ENCODE measurements at regions not wholly inside any gene's neighbourhood (a gene's known extent, or its start where the extent isn't known, plus 50 kb on each side); places are given as distances from the start of the nearest gene placed in this dataset.
"Not testable (repeated sequence)": the region's sequence is repeated elsewhere in the genome, so short reads cannot be mapped to it uniquely, and the experiment has no call there.

GRCh38 chr5:145531038-145531734 is 304.0 kb downstream of the PRELID2 start:
- in situ Hi-C loops (cut with HindIII; ENCODE audit: low pct_ligation_motif_present, low pct_unique_long_range_greater_than_20kb, low sequenced_read_pairs): no loop called here
- peak; percentile 75 for DNase-seq

DNA sequence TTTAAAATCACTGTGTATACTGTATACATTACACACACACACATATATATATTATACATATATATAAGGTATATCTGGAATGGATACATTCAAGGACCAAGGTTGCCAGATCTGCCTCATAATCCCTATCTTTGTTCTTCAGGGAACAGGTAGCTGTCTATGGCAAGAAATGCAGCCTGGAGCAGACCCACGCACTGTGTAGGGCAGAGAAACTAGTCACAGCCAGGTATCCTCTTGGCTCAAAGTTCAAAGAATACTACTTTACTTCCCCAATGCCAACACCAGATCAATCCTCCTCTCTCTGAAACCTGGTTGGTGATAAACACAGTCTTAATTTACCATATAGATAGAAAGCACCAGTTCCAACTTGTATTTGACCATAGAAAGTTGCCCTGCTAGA is 313.6 kb downstream of the PRELID2 start:
- DNase-seq: no peak
- in situ Hi-C loops (cut with HindIII; ENCODE audit: low pct_ligation_motif_present, low pct_unique_long_range_greater_than_20kb, low sequenced_read_pairs): no loop called here

DNA sequence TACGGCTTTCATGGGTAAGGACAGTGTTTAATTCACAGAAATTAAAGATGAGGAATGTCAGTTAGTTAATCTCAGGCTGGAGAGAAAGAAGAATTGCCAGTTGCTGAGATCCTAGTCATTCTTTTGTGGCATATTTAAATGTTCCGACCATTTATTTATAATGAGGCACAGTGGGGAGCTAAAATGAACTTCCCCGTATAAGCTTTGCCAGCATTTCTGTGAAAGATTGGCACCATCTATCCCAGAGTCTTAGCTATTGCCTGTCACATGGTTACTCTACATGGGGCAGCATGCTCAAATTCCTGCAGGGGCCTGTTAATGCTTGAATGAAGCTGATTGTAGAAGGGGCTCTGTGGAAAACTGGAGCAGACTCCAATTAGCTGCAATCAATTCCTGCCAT is 314.1 kb downstream of the PRELID2 start:
- no peak for DNase-seq
- in situ Hi-C loops (cut with HindIII; ENCODE audit: low pct_ligation_motif_present, low pct_unique_long_range_greater_than_20kb, low sequenced_read_pairs): no loop called here

- in situ Hi-C loops (cut with HindIII; ENCODE audit: low pct_ligation_motif_present, low pct_unique_long_range_greater_than_20kb, low sequenced_read_pairs): no loop called here
- DNase-seq: no peak
Observed at GRCh38 chr5:145520335-145520734, 314.8 kb downstream of the PRELID2 start.

DNA sequence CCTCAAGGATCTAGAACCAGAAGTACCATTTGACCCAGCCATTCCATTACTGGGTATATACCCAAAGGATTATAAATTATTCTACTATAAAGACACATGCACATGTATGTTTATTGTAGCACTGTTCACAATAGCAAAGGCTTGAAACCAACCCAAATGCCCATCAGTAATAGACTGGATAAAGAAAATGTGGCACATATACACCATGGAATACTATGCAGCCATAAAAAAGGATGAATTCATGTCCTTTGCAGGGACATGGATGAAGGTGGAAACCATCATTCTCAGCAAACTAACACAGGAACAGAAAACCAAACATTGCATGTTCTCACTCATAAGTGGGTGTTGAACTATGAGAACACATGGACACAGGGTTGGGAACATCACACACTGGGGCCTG is 317.6 kb downstream of the PRELID2 start:
- in situ Hi-C loops (cut with HindIII; ENCODE audit: low pct_ligation_motif_present, low pct_unique_long_range_greater_than_20kb, low sequenced_read_pairs); DNase-seq: not testable (repeated sequence)

- in situ Hi-C loops (cut with HindIII; ENCODE audit: low pct_ligation_motif_present, low pct_unique_long_range_greater_than_20kb, low sequenced_read_pairs): no loop called here
- no peak for DNase-seq
Observed at GRCh38 chr5:145511351-145511750, 323.8 kb downstream of the PRELID2 start.

DNA sequence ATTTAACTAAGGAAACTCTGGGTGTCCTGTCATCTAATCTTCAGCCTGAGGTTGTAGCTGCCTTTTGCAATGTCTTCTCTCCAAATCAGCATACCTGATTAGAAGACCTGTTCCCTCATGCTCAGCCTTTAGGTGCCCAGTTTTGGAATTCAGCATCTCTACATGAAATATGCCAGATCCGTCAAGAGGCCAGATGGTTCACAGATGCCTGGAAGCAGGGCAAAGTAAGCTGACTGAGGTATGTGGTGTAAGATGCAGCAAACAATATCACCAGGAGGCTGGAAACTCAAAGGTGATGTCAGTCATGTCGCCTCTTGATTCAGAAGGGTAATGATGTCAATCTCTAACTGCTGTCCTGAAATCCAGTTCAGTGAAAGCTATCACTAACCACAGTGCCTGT is 324.4 kb downstream of the PRELID2 start:
- in situ Hi-C loops (cut with HindIII; ENCODE audit: low pct_ligation_motif_present, low pct_unique_long_range_greater_than_20kb, low sequenced_read_pairs): no loop called here
- no peak for DNase-seq

DNA sequence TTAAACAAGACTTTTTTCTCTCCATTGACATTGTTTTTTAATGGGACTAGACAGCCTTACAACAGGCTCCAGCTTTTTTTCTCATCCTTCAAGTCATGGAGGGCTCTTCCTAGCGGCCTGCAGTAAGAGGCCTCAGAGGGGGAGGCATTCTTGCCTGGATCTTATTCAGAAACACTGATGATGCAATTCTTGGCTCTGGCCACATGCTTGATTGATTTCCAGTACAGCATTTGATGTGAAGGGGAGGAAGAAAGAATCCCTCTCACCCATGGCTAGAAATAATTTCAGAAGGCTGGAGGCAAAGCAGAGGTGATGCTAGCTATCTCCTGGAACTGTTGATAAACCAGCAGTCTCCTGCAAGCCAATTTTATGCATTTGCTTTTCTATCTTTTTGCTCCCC is 324.8 kb downstream of the PRELID2 start:
- in situ Hi-C loops (cut with HindIII; ENCODE audit: low pct_ligation_motif_present, low pct_unique_long_range_greater_than_20kb, low sequenced_read_pairs): no loop called here
- no peak for DNase-seq

DNA sequence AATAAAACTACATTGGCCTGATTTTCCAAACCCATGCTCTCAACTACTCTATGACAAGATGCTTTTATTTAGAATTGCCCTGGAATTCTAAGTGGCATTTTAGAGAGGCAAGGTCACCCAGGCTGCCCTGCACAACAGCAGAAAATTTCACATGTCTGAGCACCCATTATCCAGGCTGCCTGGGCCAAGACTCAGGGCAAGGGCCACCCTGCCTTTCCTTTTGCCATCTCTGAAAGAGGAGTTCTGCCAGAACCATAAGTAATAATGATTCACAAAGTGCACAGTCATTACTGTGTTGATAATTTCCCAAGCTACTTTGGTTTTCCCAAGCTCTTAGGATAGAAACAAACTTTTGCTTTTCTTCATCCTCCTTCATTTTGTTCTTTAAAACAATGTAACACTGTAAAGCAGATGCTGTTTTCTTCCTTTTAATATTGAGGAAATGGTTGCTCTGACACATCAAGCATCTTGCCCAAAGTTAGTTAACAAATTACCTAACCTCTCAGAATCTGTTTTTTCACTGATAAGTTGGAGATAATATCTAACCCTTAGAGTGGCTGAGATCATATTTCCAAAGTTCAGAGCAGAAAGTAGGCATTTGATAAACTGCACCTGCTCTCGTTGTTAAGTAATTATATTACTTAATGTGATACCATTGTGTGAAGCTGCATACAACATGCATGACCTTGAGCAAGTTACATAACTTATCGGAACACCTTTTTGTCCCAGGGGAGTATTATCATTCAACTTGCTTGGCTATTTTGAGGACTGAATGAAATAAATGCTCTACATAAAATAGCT is 325.6 kb downstream of the PRELID2 start:
- DNase-seq: no peak
- in situ Hi-C loops (cut with HindIII; ENCODE audit: low pct_ligation_motif_present, low pct_unique_long_range_greater_than_20kb, low sequenced_read_pairs): no loop called here

- DNase-seq: no peak
- in situ Hi-C loops (cut with HindIII; ENCODE audit: low pct_ligation_motif_present, low pct_unique_long_range_greater_than_20kb, low sequenced_read_pairs): no loop called here
Observed at GRCh38 chr5:145506185-145506850, 328.8 kb downstream of the PRELID2 start.

DNA sequence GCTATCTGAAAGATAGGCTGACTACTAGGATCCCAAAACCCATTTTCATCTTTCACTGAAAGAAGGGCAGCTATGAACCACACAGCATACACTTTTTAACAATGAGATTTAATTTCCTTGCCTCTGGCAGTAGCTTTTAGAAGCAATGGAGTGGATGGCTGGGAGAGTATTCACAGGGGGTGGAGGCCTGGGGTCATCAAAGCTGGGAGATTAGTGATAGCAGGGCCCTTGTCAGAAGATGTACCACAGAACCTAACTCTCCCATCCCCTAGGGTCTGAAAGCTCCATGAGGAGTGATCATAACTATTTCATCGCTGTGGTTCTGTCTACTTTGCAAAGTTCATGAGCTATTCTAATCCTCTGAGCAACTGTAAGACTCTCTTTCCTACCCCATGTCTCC is 332.2 kb downstream of the PRELID2 start:
- DNase-seq: no peak
- in situ Hi-C loops (cut with HindIII; ENCODE audit: low pct_ligation_motif_present, low pct_unique_long_range_greater_than_20kb, low sequenced_read_pairs): no loop called here

GRCh38 chr5:145500710-145501109 is 334.4 kb downstream of the PRELID2 start:
- in situ Hi-C loops (cut with HindIII; ENCODE audit: low pct_ligation_motif_present, low pct_unique_long_range_greater_than_20kb, low sequenced_read_pairs): no loop called here
- no peak for DNase-seq

DNA sequence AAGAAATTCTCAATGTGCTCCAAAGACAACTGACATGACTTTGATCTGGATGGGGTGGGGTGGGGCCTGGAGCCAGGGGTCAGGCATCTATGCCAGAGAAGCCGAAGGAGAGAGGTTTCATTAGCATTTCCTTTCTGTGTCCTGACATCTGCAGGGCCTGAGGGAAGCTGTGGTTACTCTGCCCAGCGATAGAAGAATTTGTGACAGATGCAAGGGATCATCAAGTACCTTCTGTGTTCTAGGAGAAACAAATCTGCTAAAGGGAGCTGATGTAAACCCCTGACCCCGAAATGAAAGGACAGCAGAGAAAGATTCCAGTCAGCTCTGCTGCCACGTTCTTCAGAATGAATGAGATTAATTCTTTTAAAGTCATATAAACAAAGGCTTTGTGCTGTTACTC is 335.7 kb downstream of the PRELID2 start:
- no peak for DNase-seq
- in situ Hi-C loops (cut with HindIII; ENCODE audit: low pct_ligation_motif_present, low pct_unique_long_range_greater_than_20kb, low sequenced_read_pairs): no loop called here

DNA sequence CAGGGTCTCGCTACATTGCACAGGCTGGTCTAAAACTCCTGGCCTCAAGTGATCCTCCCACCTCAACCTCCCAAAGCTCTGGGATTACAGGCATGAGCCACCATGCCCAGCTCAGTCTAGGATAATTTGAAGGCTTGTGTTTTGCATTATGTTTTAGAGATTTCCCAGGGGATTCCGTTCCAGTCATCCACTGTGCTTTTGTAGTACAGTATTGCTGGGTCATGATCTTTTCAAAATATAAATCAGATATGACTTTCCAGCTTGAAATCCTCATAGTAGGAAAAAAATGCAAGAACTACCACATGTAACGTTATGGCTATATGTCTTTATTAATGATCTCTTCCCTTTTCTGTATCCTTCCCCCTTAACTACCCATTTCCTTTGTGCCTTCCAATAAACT is 338.1 kb downstream of the PRELID2 start:
- in situ Hi-C loops (cut with HindIII; ENCODE audit: low pct_ligation_motif_present, low pct_unique_long_range_greater_than_20kb, low sequenced_read_pairs): no loop called here
- no peak for DNase-seq

DNA sequence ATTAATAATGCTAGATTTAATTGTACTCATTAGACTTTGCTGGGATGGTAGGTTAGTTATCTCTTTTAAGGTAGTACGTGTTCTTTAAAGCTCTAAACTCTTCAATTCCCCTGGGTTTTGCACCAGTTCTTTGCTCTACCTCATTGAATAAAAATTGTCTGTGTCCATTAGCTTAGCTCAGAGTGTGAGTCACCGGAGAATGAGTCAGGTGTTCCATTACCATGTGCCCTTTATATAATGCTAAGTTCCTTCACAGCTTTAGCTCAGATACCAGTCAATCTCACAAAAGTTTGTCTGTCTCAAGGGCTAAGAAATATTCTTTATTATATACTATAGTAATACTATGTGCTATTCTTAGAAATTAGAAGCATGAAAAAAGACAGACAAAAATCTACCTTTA is 339.4 kb downstream of the PRELID2 start:
- peak; percentile 74 for DNase-seq

DNA sequence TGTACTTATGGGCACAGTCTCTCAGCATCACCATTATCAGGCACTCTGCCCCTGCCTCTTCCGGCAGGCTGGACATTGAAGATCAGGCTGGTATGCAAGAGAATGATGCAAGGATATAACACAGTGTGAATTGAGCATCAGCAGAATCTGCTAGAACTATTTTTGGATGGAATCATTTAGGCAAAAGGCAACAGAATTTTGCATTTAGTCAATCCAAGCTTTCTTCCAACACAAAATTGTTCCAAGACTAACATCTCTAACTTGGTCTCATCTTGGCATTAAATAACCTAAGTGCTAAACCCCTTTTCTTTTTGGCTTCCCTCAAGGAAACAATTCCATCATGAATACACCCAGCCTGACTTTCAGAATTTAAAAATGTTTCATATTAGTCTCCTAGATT is 339.9 kb downstream of the PRELID2 start:
- in situ Hi-C loops (cut with HindIII; ENCODE audit: low pct_ligation_motif_present, low pct_unique_long_range_greater_than_20kb, low sequenced_read_pairs): no loop called here
- DNase-seq: no peak

More for the DNA sequence above, 339.4 kb downstream of the PRELID2 start:
- in situ Hi-C loops (cut with HindIII; ENCODE audit: low pct_ligation_motif_present, low pct_unique_long_range_greater_than_20kb, low sequenced_read_pairs): no loop called here

DNA sequence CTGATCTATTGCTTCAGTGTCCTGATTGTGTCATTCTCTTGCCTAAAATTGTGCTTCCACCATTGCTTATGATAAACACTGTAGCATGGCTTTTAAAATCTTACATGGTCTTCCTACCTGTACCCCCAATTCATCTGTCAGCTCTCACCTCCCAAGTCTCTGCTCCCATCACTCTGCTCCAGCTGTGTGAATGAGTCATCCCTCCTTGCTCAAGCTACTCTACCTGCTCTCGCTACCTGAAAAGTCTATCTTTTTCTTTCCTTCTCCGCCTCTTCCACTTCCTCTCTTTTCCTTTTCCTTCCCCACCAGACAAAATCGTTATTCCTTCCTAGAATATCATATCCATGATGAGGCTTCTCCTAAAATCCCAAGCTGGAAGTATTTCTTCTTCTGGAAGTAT is 341.7 kb downstream of the PRELID2 start:
- in situ Hi-C loops (cut with HindIII; ENCODE audit: low pct_ligation_motif_present, low pct_unique_long_range_greater_than_20kb, low sequenced_read_pairs): no loop called here
- no peak for DNase-seq

GRCh38 chr5:145489516-145489915 is 345.6 kb downstream of the PRELID2 start:
- DNase-seq: no peak
- in situ Hi-C loops (cut with HindIII; ENCODE audit: low pct_ligation_motif_present, low pct_unique_long_range_greater_than_20kb, low sequenced_read_pairs): no loop called here

GRCh38 chr5:145484158-145484557 is 351.0 kb downstream of the PRELID2 start:
- in situ Hi-C loops (cut with HindIII; ENCODE audit: low pct_ligation_motif_present, low pct_unique_long_range_greater_than_20kb, low sequenced_read_pairs): no loop called here
- DNase-seq: peak; percentile 64

- in situ Hi-C loops (cut with HindIII; ENCODE audit: low pct_ligation_motif_present, low pct_unique_long_range_greater_than_20kb, low sequenced_read_pairs): no loop called here
- peak; percentile 20 for DNase-seq
Observed at GRCh38 chr5:145483212-145483611, 351.9 kb downstream of the PRELID2 start.
